DMS 273 (cell line): ENCODE measurements at regions not wholly inside any gene's neighbourhood (a gene's known extent, or its start where the extent isn't known, plus 50 kb on each side); places are given as distances from the start of the nearest gene placed in this dataset.
"Not testable (repeated sequence)": the region's sequence is repeated elsewhere in the genome, so short reads cannot be mapped to it uniquely, and the experiment has no call there.

ENCODE experiments used
- DNase-seq: peaks from one replicate; lab custom pipeline; 2025; ENCODE audit not compliant: unreplicated experiment; lab: John Stamatoyannopoulos, UW

GRCh38 chr12:58681730-58682129, 238.6 kb downstream of the LRIG3 start:
- no peak for DNase-seq

- no peak for DNase-seq
Measured at GRCh38 chr12:58695263-58695662, 225.0 kb downstream of the LRIG3 start.

- DNase-seq = no peak
Measured at GRCh38 chr12:58701536-58701935, 218.8 kb downstream of the LRIG3 start.

GRCh38 chr12:58703866-58704265, 216.4 kb downstream of the LRIG3 start:
- DNase-seq = no peak

- not testable (repeated sequence) for DNase-seq
Measured at GRCh38 chr12:58704770-58705169, 215.5 kb downstream of the LRIG3 start.

- no peak for DNase-seq
Measured at GRCh38 chr12:58710901-58711300, 209.4 kb downstream of the LRIG3 start.

GRCh38 chr12:58711974-58712373, 208.3 kb downstream of the LRIG3 start:
- no peak for DNase-seq

- DNase-seq = no peak
Measured at GRCh38 chr12:58712976-58713375, 207.3 kb downstream of the LRIG3 start.

GRCh38 chr12:58719161-58719560, 201.1 kb downstream of the LRIG3 start:
- DNase-seq = no peak

- no peak for DNase-seq
Measured at GRCh38 chr12:58720421-58720820, 199.9 kb downstream of the LRIG3 start.

- no peak for DNase-seq
Measured at GRCh38 chr12:58725400-58726105, 194.8 kb downstream of the LRIG3 start.

GRCh38 chr12:58727521-58727920, 192.8 kb downstream of the LRIG3 start:
- no peak for DNase-seq

GRCh38 chr12:58728397-58728796, 191.9 kb downstream of the LRIG3 start:
- no peak for DNase-seq

GRCh38 chr12:58731096-58731495, 189.2 kb downstream of the LRIG3 start:
- no peak for DNase-seq

- no peak for DNase-seq
Measured at GRCh38 chr12:58732894-58733293, 187.4 kb downstream of the LRIG3 start.

- peak; percentile 14 for DNase-seq
Measured at GRCh38 chr12:58741226-58741625, 179.1 kb downstream of the LRIG3 start.

- no peak for DNase-seq
Measured at GRCh38 chr12:58745348-58746125, 174.8 kb downstream of the LRIG3 start.

- no peak for DNase-seq
Measured at GRCh38 chr12:58747533-58747932, 172.8 kb downstream of the LRIG3 start.

- no peak for DNase-seq
Measured at GRCh38 chr12:58750484-58750883, 169.8 kb downstream of the LRIG3 start.

GRCh38 chr12:58757422-58757821, 162.9 kb downstream of the LRIG3 start:
- no peak for DNase-seq

- DNase-seq = not testable (repeated sequence)
Measured at GRCh38 chr12:58759745-58760144, 160.6 kb downstream of the LRIG3 start.

- DNase-seq = no peak
Measured at GRCh38 chr12:58761308-58761707, 159.0 kb downstream of the LRIG3 start.
